ENCODE measurements at regions not wholly inside any gene's neighbourhood (a gene's known extent, or its start where the extent isn't known, plus 50 kb on each side); places are given as distances from the start of the nearest gene placed in this dataset.

DNA sequence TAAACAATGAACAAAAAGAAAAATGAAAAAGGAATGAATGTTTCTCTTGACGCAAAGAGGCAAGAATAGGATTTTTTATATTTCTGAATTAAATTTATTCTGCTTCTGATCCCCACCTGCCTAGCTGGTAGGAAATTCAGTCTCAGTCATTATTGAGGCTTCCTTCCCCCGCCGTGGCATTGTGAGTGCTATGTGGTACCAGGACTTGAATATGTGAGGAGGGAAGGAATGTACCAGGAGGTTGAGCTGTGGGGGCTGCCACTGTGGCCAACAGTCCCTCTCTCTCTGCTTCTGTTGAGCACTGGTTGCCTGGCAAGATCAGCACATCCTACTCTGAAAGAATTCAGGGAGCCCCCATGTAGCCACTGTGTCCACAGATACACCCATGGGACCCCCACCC lies 368.1 kb upstream of the JARID2 start:
- no peaks in the 10 kb centered on the region for H4K20me1 ChIP-seq (ENCODE audit: insufficient read depth)
- no peaks in the 10 kb centered on the region for H3F3A ChIP-seq (ENCODE audit: insufficient read depth, low read length, poor library complexity, severe bottlenecking)
- no peak overlapping the region for H3K4me2 ChIP-seq (ENCODE audit: low read length)
- H3K9ac ChIP-seq (ENCODE audit: low read length): no peak overlapping the region
- H3K36me3 ChIP-seq (ENCODE audit: insufficient read depth, low read length): no peaks in the 10 kb centered on the region
- no peaks in the 10 kb centered on the region for H3K79me2 ChIP-seq (replicated peaks; ENCODE audit: insufficient read depth, low read length)
- H3K9me2 ChIP-seq (ENCODE audit: insufficient read depth, low read length): no peaks in the 10 kb centered on the region
- H3K9me3 ChIP-seq (ENCODE audit: low read length): no peaks in the 10 kb centered on the region
- no peak overlapping the region for H3K4me3 ChIP-seq (ENCODE audit: low read length)
- H3K27ac ChIP-seq (ENCODE audit: low read length): no peak overlapping the region
- H2AFZ ChIP-seq (ENCODE audit: low read depth, low read length): no peak overlapping the region
- H3K27me3 ChIP-seq (ENCODE audit: insufficient read depth, low read depth, low read length): no peaks in the 10 kb centered on the region
- no peak for TF ChIP-seq EZH2 (IDR thresholded peaks at IDR 0.05; ENCODE audit: borderline replicate concordance, insufficient read depth, low read length, poor library complexity, severe bottlenecking)
- TF ChIP-seq SMC3 (conservative IDR thresholded peaks at IDR 0.05; ENCODE audit: poor library complexity): no peak
- no peak for TF ChIP-seq EP300 (conservative IDR thresholded peaks at IDR 0.05; ENCODE audit: poor library complexity, severe bottlenecking)
- no peak for TF ChIP-seq TAF1 (IDR thresholded peaks at IDR 0.05; ENCODE audit: low read depth)
- TF ChIP-seq POLR2AphosphoS5 (IDR thresholded peaks at IDR 0.05): no peak
- no peak for TF ChIP-seq RAD21 (conservative IDR thresholded peaks at IDR 0.05)
- TF ChIP-seq, protein P1, sequence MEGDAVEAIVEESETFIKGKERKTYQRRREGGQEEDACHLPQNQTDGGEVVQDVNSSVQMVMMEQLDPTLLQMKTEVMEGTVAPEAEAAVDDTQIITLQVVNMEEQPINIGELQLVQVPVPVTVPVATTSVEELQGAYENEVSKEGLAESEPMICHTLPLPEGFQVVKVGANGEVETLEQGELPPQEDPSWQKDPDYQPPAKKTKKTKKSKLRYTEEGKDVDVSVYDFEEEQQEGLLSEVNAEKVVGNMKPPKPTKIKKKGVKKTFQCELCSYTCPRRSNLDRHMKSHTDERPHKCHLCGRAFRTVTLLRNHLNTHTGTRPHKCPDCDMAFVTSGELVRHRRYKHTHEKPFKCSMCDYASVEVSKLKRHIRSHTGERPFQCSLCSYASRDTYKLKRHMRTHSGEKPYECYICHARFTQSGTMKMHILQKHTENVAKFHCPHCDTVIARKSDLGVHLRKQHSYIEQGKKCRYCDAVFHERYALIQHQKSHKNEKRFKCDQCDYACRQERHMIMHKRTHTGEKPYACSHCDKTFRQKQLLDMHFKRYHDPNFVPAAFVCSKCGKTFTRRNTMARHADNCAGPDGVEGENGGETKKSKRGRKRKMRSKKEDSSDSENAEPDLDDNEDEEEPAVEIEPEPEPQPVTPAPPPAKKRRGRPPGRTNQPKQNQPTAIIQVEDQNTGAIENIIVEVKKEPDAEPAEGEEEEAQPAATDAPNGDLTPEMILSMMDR (IDR thresholded peaks at IDR 0.05; ENCODE audit: poor library complexity, severe bottlenecking): no peak
- no peak for TF ChIP-seq REST (IDR thresholded peaks at IDR 0.05; ENCODE audit: borderline replicate concordance)
- TF ChIP-seq MXI1 (conservative IDR thresholded peaks at IDR 0.05; ENCODE audit: poor library complexity, severe bottlenecking): no peak

DNA sequence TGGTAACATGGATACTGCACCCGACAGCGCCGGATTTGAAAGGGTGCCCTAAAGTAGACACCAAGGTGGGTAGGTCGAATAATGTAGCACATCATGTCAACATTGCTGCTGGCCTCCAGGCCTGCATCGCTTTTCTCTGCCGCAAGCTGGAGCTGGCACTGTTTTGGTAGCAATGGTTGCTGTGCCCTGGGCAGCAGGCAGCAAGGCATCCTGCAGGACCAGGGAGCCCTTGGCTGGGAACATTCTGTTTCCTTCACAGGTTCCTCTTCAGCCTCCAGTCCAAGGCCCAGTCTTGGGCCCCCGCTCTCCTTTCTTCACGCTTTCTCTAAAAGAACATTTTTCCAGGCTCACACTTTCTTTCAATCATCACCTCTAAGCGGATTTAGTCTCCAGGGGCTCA lies 365.8 kb upstream of the JARID2 start:
- Histone ChIP-seq H3K9me2 (ENCODE audit: insufficient read depth, low read length) (no peaks in the 10 kb centered on the region), H4K20me1 (ENCODE audit: insufficient read depth) (no peaks in the 10 kb centered on the region), H3F3A (ENCODE audit: insufficient read depth, low read length, poor library complexity, severe bottlenecking) (no peaks in the 10 kb centered on the region), H3K9ac (ENCODE audit: low read length) (no peak overlapping the region), H3K27ac (ENCODE audit: low read length) (no peak overlapping the region), H3K36me3 (ENCODE audit: insufficient read depth, low read length) (no peaks in the 10 kb centered on the region), H3K4me2 (ENCODE audit: low read length) (no peak overlapping the region), H3K4me3 (ENCODE audit: low read length) (no peak overlapping the region), H3K9me3 (ENCODE audit: low read length) (no peaks in the 10 kb centered on the region), H3K79me2 (replicated peaks; ENCODE audit: insufficient read depth, low read length) (no peaks in the 10 kb centered on the region), H3K27me3 (ENCODE audit: insufficient read depth, low read depth, low read length) (no peaks in the 10 kb centered on the region), H2AFZ (ENCODE audit: low read depth, low read length) (no peak overlapping the region)
- TF ChIP-seq TAF1 (IDR thresholded peaks at IDR 0.05; ENCODE audit: low read depth): no peak
- TF ChIP-seq MXI1 (conservative IDR thresholded peaks at IDR 0.05; ENCODE audit: poor library complexity, severe bottlenecking): no peak
- TF ChIP-seq, protein P1 (IDR thresholded peaks at IDR 0.05; ENCODE audit: poor library complexity, severe bottlenecking): no peak
- no peak for TF ChIP-seq REST (IDR thresholded peaks at IDR 0.05; ENCODE audit: borderline replicate concordance)
- TF ChIP-seq POLR2AphosphoS5 (IDR thresholded peaks at IDR 0.05): no peak
- no peak for TF ChIP-seq SMC3 (conservative IDR thresholded peaks at IDR 0.05; ENCODE audit: poor library complexity)
- TF ChIP-seq EP300 (conservative IDR thresholded peaks at IDR 0.05; ENCODE audit: poor library complexity, severe bottlenecking): no peak
- TF ChIP-seq RAD21 (conservative IDR thresholded peaks at IDR 0.05): no peak
- TF ChIP-seq EZH2 (IDR thresholded peaks at IDR 0.05; ENCODE audit: borderline replicate concordance, insufficient read depth, low read length, poor library complexity, severe bottlenecking): no peak
